SH-SY5Y (cell line): ENCODE measurements at regions not wholly inside any gene's neighbourhood (a gene's known extent, or its start where the extent isn't known, plus 50 kb on each side); places are given as distances from the start of the nearest gene placed in this dataset.

ENCODE experiments used
- GATA2 ChIP-seq: IDR thresholded peaks from 2 replicates; pipeline ENCODE4 v1.6.1; 2011; ENCODE audit warnings: mild to moderate bottlenecking, low read depth, low read length
- GATA3 ChIP-seq: IDR thresholded peaks from 2 replicates; pipeline ENCODE4 v1.6.1; 2011; ENCODE audit warnings: low read depth, mild to moderate bottlenecking, low read length, moderate library complexity

- TF ChIP-seq GATA3 (no peak), GATA2 (no peak)
Measured at GRCh38 chr1:98575955-98576354, 85.6 kb upstream of the SNX7 start.

- TF ChIP-seq GATA2 (no peak), GATA3 (no peak)
Measured at GRCh38 chr1:98565951-98566350, 95.6 kb upstream of the SNX7 start.

- no peak for TF ChIP-seq GATA3
- TF ChIP-seq GATA2: no peak
Measured at GRCh38 chr1:98559291-98559690, 102.2 kb upstream of the SNX7 start.

GRCh38 chr1:98557895-98558294 is 103.6 kb upstream of the SNX7 start:
- TF ChIP-seq GATA3 (no peak), GATA2 (no peak)

GRCh38 chr1:98556521-98557158 is 104.9 kb upstream of the SNX7 start:
- no peak for TF ChIP-seq GATA3
- no peak for TF ChIP-seq GATA2

GRCh38 chr1:98555814-98556213 is 105.7 kb upstream of the SNX7 start:
- TF ChIP-seq GATA3 (no peak), GATA2 (no peak)

- TF ChIP-seq GATA2: no peak
Measured at GRCh38 chr1:98550076-98550475, 111.4 kb upstream of the SNX7 start.

- TF ChIP-seq GATA3: no peak
- no peak for TF ChIP-seq GATA2
Measured at GRCh38 chr1:98546319-98546718, 115.2 kb upstream of the SNX7 start.

- no peak for TF ChIP-seq GATA3
- no peak for TF ChIP-seq GATA2
Measured at GRCh38 chr1:98538106-98538505, 123.4 kb upstream of the SNX7 start.

GRCh38 chr1:98523256-98523655 is 138.3 kb upstream of the SNX7 start:
- TF ChIP-seq GATA2 (no peak), GATA3 (no peak)

- TF ChIP-seq GATA2: no peak
- no peak for TF ChIP-seq GATA3
Measured at GRCh38 chr1:98516306-98516705, 145.2 kb upstream of the SNX7 start.

- no peak for TF ChIP-seq GATA2
- no peak for TF ChIP-seq GATA3
Measured at GRCh38 chr1:98515744-98516143, 145.8 kb upstream of the SNX7 start.

- no peak for TF ChIP-seq GATA2
Measured at GRCh38 chr1:98503771-98504170, 157.8 kb upstream of the SNX7 start.

- no peak for TF ChIP-seq GATA3
Measured at GRCh38 chr1:98502937-98503336, 158.6 kb upstream of the SNX7 start.

GRCh38 chr1:98500324-98500723 is 161.2 kb upstream of the SNX7 start:
- TF ChIP-seq GATA3 (no peak), GATA2 (no peak)

- no peak for TF ChIP-seq GATA2
- no peak for TF ChIP-seq GATA3
Measured at GRCh38 chr1:98498651-98499050, 162.9 kb upstream of the SNX7 start.
